GM23338 (cell line): ENCODE measurements at regions not wholly inside any gene's neighbourhood (a gene's known extent, or its start where the extent isn't known, plus 50 kb on each side); places are given as distances from the start of the nearest gene placed in this dataset.

Experiments
- EZH2 ChIP-seq: fragments of 200-600 bp; sonication (generic); IDR thresholded peaks from one replicate; pipeline ENCODE4 v1.8.0; 2017; ENCODE audit warnings: antibody characterized with exemption, mild to moderate bottlenecking, low read depth; ENCODE audit not compliant: unreplicated experiment
- POLR2AphosphoS5 ChIP-seq: IDR thresholded peaks from 2 replicates; pipeline ENCODE4 v1.6.1; 2016; ENCODE audit warnings: antibody characterized with exemption, low read depth
- TF ChIP-seq, protein P1 (sequence below), 2 experiments: fragments of 200-600 bp in 1 of 2; sonication (generic) in 1 of 2; conservative IDR thresholded peaks; 2 replicates each; pipeline versions ENCODE4 v1.5.1 to v1.6.1; 2016 to 2017; ENCODE audit warnings: antibody characterized with exemption in 2 of 2, low read depth in 2 of 2, mild to moderate bottlenecking in 2 of 2, moderate library complexity in 1 of 2

DNA sequence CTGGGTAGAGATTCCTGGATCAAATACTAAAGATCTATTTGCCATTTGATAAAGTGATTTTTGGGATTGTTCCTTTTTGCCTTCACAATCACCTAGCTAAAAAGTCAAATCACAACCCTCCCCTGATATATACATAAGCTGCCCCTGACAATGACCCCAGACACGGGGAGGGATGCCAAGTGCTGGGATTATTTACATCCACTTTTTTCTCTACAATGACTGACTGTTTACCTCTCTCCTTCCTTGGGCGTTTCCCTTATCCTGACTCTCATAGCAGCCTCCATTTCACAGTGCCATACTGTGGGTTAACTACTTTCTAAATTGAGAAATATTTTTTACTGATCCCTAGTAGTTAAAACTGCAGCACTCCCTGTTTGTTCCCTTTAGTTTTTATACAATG lies 150.8 kb upstream of the TMEM170B start:
- TF ChIP-seq EZH2 (no peak), POLR2AphosphoS5 (no peak)
- TF ChIP-seq, protein P1, sequence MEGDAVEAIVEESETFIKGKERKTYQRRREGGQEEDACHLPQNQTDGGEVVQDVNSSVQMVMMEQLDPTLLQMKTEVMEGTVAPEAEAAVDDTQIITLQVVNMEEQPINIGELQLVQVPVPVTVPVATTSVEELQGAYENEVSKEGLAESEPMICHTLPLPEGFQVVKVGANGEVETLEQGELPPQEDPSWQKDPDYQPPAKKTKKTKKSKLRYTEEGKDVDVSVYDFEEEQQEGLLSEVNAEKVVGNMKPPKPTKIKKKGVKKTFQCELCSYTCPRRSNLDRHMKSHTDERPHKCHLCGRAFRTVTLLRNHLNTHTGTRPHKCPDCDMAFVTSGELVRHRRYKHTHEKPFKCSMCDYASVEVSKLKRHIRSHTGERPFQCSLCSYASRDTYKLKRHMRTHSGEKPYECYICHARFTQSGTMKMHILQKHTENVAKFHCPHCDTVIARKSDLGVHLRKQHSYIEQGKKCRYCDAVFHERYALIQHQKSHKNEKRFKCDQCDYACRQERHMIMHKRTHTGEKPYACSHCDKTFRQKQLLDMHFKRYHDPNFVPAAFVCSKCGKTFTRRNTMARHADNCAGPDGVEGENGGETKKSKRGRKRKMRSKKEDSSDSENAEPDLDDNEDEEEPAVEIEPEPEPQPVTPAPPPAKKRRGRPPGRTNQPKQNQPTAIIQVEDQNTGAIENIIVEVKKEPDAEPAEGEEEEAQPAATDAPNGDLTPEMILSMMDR (conservative IDR thresholded peaks at IDR 0.05; ENCODE audit: low read depth in 2 of 2), result no peak
